Activated T-helper 2 cell treated with anti-CD3 and anti-CD28 coated beads, Interferon-gamma antibody, Interleukin-2, Interleukin-4, amounts not matched to agents 10 μg/mL and 5 μg/mL and 100 μg/mL, durations not matched to agents 14 hours and 24 hours and 36 hours (primary cell): ENCODE measurements at regions not wholly inside any gene's neighbourhood (a gene's known extent, or its start where the extent isn't known, plus 50 kb on each side); places are given as distances from the start of the nearest gene placed in this dataset.

Experiments
- DNase-seq: peaks from one replicate; pipeline ENCODE4 v3.0.0; 2021; ENCODE audit warnings: low spot score
- H3K27ac Mint-ChIP-seq: one replicate; pipeline ENCODE4 v1.8.0; 2021; ENCODE audit warnings: mixed read lengths
- H3K27me3 Mint-ChIP-seq: one replicate; pipeline ENCODE4 v1.8.0; 2021; ENCODE audit warnings: low read depth, mixed read lengths
- H3K36me3 Mint-ChIP-seq: one replicate; pipeline ENCODE4 v1.8.0; 2021; ENCODE audit warnings: low read depth, mixed read lengths
- H3K4me1 Mint-ChIP-seq: one replicate; pipeline ENCODE4 v1.8.0; 2021; ENCODE audit warnings: low read depth, mixed read lengths
- H3K4me3 Mint-ChIP-seq: one replicate; pipeline ENCODE4 v1.8.0; 2021; ENCODE audit warnings: low read depth, mild to moderate bottlenecking, moderate library complexity, mixed read lengths
- H3K9me3 Mint-ChIP-seq: one replicate; pipeline ENCODE4 v1.8.0; 2021; ENCODE audit warnings: mixed read lengths
- intact Hi-C: fragments of 100-400 bp; cut with micrococcal nuclease; formaldehyde crosslinking; loops from one replicate; pipeline ENCODE4 v1.15.1; 2023

DNA sequence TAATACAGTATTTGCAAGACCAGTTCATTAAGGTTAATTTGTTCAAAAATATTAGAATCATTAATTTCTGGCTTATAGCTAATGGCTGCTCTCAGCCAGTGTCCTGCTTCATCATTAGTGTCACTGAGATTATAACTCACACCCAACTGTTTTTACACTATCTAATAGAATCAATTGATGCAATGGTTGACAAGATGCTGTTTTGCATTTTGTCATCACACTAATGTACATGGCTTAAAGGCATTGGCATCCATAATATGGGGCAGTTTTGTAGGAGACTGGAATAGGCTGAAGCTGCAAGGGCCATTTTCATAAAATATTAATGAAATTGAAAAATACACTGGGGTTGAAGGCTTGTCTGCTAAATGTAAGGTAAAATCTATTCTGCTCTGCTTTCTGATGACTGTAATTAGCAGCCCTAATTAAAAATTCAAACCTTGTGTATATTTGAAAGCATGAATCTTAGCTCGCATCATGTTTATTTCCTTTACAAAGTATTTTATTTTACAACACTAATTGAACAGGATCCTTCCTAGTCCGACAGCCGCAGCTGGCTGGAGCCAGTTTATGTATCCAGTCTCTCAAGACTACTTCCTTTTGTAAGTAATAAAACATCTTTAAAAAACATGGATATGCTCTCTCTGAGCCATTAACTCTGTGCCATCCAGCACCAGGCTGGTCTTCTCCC lies 296.7 kb downstream of the POU4F1 start:
- Mint-ChIP-seq H3K9me3 (no peaks in the 10 kb centered on the region), H3K27me3 (no peaks in the 10 kb centered on the region), H3K4me1 (peaks cover 2% of the 10 kb centered on the region), H3K27ac (no peak overlapping the region), H3K36me3 (no peaks in the 10 kb centered on the region), H3K4me3 (no peak overlapping the region)
- intact Hi-C loops: no loop called here
- no peak for DNase-seq

DNA sequence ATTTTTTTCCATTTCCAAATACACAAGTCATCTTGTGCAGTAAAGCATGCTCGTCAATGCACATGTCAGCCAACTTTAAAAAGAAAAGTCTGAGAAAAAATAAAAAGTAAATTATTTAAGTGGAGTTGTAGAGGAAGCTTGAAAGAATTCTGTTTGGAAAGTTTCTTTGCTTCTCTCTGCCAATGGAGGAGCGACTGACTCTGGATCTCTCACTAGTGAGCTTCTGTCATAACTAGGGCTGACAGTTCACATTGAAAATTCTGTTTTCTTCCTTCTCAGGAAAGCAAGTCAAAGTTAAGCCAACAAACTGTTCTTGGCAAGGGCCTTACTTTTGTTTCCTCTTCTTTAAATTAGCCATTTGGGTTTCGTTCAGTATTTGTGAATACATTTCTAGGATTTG lies 298.2 kb downstream of the POU4F1 start:
- Mint-ChIP-seq H3K9me3 (no peaks in the 10 kb centered on the region), H3K27me3 (no peaks in the 10 kb centered on the region), H3K36me3 (no peaks in the 10 kb centered on the region), H3K4me3 (no peak overlapping the region), H3K4me1 (peaks cover under 1% of the 10 kb centered on the region), H3K27ac (no peak overlapping the region)
- intact Hi-C loops: no loop called here
- DNase-seq: no peak

DNA sequence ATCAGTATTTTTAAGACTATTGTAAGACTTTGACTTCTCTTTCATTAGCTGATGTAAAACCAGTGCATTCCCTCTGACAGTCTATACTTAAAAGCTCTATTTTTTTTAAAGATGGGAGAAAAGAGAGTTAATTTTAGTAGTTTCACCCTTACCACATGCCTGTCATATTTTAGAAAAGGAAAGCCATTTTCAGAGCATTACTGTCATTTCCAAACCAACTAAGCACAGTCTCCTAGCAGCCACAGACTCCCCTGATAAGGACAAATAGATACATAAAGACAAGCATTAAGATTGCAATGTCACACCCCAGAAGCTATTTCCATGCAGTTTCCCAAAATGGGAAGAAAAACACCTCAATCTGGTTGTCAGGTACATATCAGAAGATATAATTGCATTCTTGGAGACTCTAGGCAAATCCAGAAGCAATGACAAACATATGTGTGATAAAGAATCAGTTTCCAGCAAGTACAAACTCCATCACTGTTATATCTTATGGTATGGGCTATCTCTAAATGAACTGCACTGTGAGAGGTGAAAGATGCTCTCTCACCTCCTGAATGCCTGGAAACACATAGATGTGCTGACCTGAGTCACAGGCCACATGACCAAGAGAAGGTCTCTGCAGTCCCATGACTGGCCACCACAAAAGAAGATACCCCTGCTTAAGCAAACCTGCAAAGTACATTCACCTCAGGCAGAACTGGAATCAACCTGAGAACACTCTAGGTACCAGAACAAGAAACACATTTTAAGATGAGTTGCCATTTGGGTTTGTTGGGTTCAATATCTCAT lies 303.3 kb downstream of the POU4F1 start:
- no peaks in the 10 kb centered on the region for H3K4me1 Mint-ChIP-seq
- no peaks in the 10 kb centered on the region for H3K36me3 Mint-ChIP-seq
- H3K27ac Mint-ChIP-seq: no peak overlapping the region
- no peak for DNase-seq
- intact Hi-C loops: no loop called here
- H3K9me3 Mint-ChIP-seq: no peaks in the 10 kb centered on the region
- no peak overlapping the region for H3K4me3 Mint-ChIP-seq
- no peaks in the 10 kb centered on the region for H3K27me3 Mint-ChIP-seq

DNA sequence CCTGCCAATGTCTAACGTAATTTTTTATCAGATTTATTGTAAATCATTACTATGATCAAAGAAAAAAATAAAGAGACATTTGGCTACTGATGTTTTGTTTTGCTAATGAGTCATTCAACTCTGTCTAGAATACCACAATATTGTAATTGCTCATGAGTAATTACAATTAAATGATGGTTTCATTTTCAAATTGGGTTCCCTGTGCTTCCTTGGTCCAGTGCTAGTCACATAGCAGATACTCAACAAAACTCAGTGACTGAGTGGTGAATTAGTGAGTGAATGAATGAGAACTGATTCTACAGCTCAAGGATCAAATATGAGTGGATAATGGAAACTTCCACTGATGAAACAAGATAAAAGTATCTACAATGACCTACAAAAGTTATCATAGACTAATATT lies 304.7 kb downstream of the POU4F1 start:
- Mint-ChIP-seq H3K9me3 (no peaks in the 10 kb centered on the region), H3K4me3 (no peak overlapping the region), H3K27me3 (no peaks in the 10 kb centered on the region), H3K36me3 (no peaks in the 10 kb centered on the region), H3K27ac (no peak overlapping the region), H3K4me1 (no peaks in the 10 kb centered on the region)
- intact Hi-C loops: no loop called here
- DNase-seq: no peak

DNA sequence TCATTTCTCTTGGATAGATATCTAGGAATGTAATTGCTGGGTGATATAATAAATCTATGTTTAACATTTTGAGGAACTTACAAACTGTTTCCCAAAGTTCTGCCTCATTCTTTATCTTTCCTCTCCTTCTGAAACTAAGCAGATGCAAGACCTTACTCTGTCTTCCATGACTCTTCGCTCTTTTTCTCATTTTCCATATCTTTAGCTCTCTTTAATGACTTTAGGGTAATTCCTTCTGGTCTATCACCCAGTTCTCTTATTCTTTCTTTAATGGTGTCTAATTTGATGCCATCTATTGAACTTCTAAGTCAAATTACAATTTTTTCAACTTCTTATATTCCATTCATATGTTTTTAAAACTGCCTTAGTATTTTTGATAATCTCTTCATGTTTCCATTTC lies 316.6 kb downstream of the POU4F1 start:
- intact Hi-C loops: no loop called here
- H3K9me3 Mint-ChIP-seq: peaks cover 18% of the 10 kb centered on the region

DNA sequence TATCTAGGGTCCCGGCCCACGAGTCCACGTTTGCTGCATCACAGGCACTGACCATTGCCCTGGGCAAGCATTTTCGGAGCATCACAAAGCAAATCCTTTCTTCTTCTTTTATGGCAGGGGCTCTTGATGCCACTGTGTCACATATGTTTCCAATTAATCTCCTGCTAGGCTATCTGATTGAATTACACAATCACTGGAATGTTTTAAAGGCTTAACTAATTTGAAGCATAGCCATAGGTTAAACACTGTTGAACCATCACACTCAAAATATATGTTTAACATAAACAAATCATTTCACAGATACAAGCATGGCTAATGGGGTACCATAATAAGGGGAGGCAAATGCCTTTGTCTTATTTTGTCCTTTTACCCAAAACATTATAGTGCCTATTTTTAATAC lies 338.3 kb downstream of the POU4F1 start:
- no peaks in the 10 kb centered on the region for H3K36me3 Mint-ChIP-seq
- H3K27me3 Mint-ChIP-seq: no peaks in the 10 kb centered on the region
- no peak overlapping the region for H3K27ac Mint-ChIP-seq
- H3K9me3 Mint-ChIP-seq: no peaks in the 10 kb centered on the region
- intact Hi-C loops: no loop called here
- no peaks in the 10 kb centered on the region for H3K4me1 Mint-ChIP-seq
- no peak for DNase-seq
- H3K4me3 Mint-ChIP-seq: no peak overlapping the region

More for the DNA sequence above, 316.6 kb downstream of the POU4F1 start:
- Mint-ChIP-seq H3K4me1 (no peaks in the 10 kb centered on the region), H3K4me3 (no peak overlapping the region), H3K36me3 (no peaks in the 10 kb centered on the region), H3K27ac (no peak overlapping the region), H3K27me3 (no peaks in the 10 kb centered on the region)
- no peak for DNase-seq

DNA sequence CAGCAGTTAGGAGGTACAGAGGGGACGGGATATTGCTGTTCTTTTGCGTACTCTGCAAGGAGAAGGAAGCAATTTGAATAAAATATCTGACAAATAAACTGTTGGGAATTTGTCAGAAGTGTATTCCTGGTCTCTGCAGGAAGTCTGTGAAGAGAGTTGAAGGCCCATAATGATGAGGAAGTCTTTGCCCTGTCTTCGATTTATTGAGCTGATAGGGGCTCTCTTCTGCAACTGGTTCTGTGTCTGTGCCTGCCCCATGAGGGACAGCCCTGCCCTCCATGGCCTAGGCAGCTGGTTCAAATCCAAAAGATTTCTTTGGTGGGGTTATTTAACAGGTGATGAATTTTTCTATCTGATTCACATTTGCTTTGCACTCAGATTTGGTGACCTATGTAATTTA lies 339.7 kb upstream of the EDNRB start:
- Mint-ChIP-seq H3K4me1 (no peaks in the 10 kb centered on the region), H3K9me3 (no peaks in the 10 kb centered on the region)
- intact Hi-C loops: no loop called here

DNA sequence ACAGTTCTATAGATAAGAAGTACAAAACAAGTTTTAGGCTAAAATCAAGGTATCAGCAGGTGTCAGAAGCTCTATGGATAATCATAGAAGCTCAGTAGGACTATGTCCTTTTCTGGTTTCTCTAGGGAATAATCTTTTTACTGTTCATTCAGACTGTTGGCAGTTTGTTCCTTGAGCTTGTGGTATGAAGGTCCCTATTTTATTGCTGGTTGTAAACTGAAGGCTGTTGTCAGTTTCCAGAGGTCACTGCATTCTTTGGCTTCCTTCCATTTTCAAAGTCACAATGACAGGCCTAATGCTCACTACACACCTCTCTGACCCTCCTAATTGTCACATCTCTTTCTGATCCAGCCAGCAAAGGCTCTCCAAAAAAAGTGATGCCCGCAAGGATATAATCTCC lies 337.9 kb upstream of the EDNRB start:
- Mint-ChIP-seq H3K27me3 (no peaks in the 10 kb centered on the region), H3K9me3 (no peaks in the 10 kb centered on the region), H3K4me1 (no peaks in the 10 kb centered on the region), H3K36me3 (no peaks in the 10 kb centered on the region), H3K27ac (no peak overlapping the region), H3K4me3 (no peak overlapping the region)
- DNase-seq: no peak
- intact Hi-C loops: no loop called here

More for the DNA sequence above, 339.7 kb upstream of the EDNRB start:
- no peak for DNase-seq
- H3K4me3 Mint-ChIP-seq: no peak overlapping the region
- H3K27me3 Mint-ChIP-seq: no peaks in the 10 kb centered on the region
- H3K27ac Mint-ChIP-seq: no peak overlapping the region
- H3K36me3 Mint-ChIP-seq: no peaks in the 10 kb centered on the region

DNA sequence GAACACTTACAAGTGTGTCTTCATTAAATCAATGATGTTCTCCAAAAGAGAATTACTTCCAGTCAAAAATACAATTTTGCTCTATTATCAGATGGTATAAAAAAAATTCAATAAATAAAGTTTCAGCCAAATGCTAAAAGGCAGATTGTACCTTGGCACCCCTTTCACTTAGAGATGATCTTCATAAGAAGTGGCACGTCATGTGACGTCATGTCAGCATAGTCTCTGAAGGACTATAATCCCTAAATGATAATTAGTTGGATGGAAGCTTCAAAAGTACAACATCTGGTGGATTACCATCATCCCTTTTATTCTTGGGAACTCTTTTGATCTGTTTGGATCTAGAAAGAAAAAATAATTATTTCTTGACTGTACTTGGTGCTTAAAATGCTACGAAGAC lies 335.5 kb upstream of the EDNRB start:
- Mint-ChIP-seq H3K27me3 (no peaks in the 10 kb centered on the region), H3K4me1 (no peaks in the 10 kb centered on the region), H3K27ac (no peak overlapping the region), H3K36me3 (no peaks in the 10 kb centered on the region), H3K9me3 (no peaks in the 10 kb centered on the region), H3K4me3 (no peak overlapping the region)
- no peak for DNase-seq
- intact Hi-C loops: no loop called here

DNA sequence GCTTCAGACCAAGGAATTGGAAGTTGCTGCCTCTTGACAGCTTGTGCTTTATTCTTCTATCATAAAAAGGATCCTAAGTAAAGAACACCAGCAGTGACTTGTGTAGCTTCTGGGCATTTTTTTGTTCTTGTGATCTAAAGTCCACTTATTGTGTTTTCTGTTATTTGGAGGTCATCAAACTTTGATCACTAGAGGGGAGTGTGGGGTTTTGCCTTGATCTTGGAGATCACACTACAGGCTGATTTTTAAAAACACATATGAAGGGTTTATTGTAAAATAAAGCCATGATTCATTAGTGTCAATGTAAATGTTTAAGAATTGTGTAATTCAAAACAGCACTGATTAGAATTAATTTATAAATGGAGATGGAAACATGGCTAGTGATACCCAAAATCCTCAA lies 328.7 kb upstream of the EDNRB start:
- no peaks in the 10 kb centered on the region for H3K27me3 Mint-ChIP-seq
- DNase-seq: no peak
- H3K4me1 Mint-ChIP-seq: no peaks in the 10 kb centered on the region
- H3K36me3 Mint-ChIP-seq: no peaks in the 10 kb centered on the region
- H3K4me3 Mint-ChIP-seq: no peak overlapping the region
- H3K27ac Mint-ChIP-seq: no peak overlapping the region
- intact Hi-C loops: loop anchor here (10.0 kb wide), 1 partner anchor 347 kb away; no protein-coding TSS in a partner anchor
- H3K9me3 Mint-ChIP-seq: no peaks in the 10 kb centered on the region

DNA sequence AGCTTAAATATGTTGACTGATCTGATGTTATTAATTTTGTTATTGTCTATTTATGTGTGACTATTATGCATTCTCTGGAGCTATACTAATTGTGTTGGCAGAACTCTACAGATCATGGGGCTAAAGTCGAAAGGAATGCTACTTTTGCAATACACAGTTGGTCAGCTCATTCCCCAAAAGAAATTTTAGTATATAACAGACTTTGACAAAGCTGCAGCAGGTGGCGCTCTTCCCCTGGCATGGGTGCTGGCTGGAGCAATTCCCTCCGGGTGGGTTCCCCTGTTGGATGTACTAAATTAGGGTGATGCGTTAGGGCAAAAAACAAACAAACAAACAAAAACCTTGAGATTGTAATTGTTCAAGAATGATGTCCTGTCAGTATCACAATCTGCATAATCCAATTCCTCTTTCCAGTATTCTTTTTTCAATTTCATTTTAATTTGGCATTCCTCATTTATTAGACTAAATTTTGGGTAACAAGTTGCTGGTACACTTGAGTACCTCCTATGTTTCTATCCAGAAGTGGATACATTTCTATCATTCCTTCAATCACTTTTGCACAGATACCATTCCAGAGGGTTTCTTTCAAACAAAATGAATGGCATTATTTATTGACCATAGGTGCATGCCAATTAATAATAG lies 322.8 kb upstream of the EDNRB start:
- Mint-ChIP-seq H3K9me3 (no peaks in the 10 kb centered on the region), H3K27me3 (no peaks in the 10 kb centered on the region), H3K36me3 (no peaks in the 10 kb centered on the region), H3K4me3 (no peak overlapping the region), H3K4me1 (no peaks in the 10 kb centered on the region), H3K27ac (no peak overlapping the region)
- intact Hi-C loops: loop anchor here (5.0 to 10.0 kb wide), 2 partner anchors 353 to 736 kb away; no protein-coding TSS in a partner anchor
- DNase-seq: no peak

DNA sequence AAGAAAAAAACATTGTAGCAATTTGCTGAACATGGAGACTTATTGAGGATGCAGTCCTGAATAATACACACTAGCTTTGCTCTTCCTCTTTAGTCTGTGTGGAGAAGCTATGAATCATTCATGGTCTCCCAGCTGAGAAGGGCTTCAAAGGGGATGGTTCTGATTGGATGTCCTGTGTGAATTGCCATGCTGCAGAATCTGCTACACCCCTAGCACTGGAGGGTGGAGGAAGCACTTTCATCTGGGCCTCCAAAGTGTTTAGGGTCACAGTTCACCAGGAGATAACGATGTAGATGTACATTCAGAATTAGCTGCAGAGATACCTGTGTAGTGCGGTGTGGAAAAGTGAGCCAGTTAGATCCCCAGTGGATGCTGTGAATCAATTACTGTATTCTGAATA lies 321.1 kb upstream of the EDNRB start:
- no peaks in the 10 kb centered on the region for H3K27me3 Mint-ChIP-seq
- H3K4me3 Mint-ChIP-seq: no peak overlapping the region
- no peaks in the 10 kb centered on the region for H3K36me3 Mint-ChIP-seq
- H3K9me3 Mint-ChIP-seq: no peaks in the 10 kb centered on the region
- no peak overlapping the region for H3K27ac Mint-ChIP-seq
- no peak for DNase-seq
- H3K4me1 Mint-ChIP-seq: no peaks in the 10 kb centered on the region
- intact Hi-C loops: loop anchor here (5.0 to 10.0 kb wide), 2 partner anchors 355 to 738 kb away; no protein-coding TSS in a partner anchor

DNA sequence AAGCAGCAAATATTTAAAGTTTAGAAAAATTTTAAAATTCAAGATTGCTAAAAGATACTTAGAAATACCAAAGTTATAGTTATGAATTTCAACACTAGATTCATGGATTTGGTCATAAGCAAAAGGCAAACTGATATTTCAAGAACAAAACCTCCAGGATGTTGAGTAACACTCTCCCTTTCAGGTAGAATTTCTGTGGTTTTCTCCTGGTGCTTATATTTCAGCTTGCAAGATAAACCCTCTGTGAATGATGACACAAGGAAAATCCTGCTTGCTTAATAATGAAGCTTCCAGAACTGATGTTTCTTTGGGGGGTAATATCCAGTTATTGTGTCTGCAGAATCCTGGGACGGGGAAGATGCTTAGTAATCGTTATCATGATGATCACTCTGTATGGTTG lies 320.3 kb upstream of the EDNRB start:
- Mint-ChIP-seq H3K27ac (no peak overlapping the region), H3K27me3 (no peaks in the 10 kb centered on the region), H3K4me1 (no peaks in the 10 kb centered on the region), H3K9me3 (no peaks in the 10 kb centered on the region), H3K36me3 (no peaks in the 10 kb centered on the region), H3K4me3 (no peak overlapping the region)
- intact Hi-C loops: no loop called here
- DNase-seq: no peak
